ENCODE measurements at regions not wholly inside any gene's neighbourhood (a gene's known extent, or its start where the extent isn't known, plus 50 kb on each side); places are given as distances from the start of the nearest gene placed in this dataset.

DNA sequence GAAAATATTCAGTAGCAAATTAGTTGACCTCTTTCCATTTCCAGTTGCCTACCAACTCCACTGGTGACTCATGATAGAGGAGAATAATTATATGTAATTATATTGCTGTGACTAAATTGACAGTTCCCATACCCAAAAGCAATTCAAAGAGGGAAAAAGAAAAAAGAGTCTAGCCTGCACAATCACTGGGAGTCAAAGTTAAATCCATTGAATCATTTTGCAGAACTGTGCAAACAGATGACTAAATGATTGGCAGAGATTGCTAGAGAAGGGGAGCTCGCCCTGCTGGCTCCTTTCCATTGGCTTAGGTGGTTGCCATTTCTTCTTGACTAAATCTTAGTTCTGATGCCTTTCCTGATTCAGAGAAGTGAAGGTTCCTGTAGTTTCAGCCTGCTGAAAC is 1228.6 kb upstream of the SORCS1 start:
- TF ChIP-seq, protein P1, sequence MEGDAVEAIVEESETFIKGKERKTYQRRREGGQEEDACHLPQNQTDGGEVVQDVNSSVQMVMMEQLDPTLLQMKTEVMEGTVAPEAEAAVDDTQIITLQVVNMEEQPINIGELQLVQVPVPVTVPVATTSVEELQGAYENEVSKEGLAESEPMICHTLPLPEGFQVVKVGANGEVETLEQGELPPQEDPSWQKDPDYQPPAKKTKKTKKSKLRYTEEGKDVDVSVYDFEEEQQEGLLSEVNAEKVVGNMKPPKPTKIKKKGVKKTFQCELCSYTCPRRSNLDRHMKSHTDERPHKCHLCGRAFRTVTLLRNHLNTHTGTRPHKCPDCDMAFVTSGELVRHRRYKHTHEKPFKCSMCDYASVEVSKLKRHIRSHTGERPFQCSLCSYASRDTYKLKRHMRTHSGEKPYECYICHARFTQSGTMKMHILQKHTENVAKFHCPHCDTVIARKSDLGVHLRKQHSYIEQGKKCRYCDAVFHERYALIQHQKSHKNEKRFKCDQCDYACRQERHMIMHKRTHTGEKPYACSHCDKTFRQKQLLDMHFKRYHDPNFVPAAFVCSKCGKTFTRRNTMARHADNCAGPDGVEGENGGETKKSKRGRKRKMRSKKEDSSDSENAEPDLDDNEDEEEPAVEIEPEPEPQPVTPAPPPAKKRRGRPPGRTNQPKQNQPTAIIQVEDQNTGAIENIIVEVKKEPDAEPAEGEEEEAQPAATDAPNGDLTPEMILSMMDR (IDR thresholded peaks at IDR 0.05; ENCODE audit: insufficient read depth, low read length, missing control alignments), result no peak
- CTCF ChIA-PET, result no interaction called here
- POLR2A ChIA-PET, result no interaction called here
- DNase-seq (ENCODE audit: low read depth, low spot score), result no peak
- H3K4me3 ChIP-seq (ENCODE audit: low read depth, low read length), result no peak overlapping the region

DNA sequence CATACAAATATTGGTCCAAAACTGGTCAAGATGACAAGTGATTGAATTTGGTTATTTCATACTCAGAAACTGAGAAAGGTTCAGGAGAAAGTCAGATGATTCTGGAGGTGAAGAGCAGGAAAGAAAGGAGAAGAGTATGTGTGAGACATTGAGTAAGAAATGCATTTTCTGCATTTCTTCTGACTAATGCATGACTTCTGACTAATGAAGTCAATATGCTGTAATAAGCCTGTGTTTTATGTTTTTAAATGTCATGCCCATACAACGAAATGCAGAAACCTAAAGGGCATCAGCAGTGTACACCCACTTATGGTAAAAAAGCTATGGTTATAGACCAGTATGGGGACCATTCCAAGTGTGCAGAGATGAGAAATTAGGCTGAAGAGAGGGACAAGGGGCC is 1227.8 kb upstream of the SORCS1 start:
- POLR2A ChIA-PET, result no interaction called here
- CTCF ChIA-PET, result no interaction called here
- peak; percentile 34 for DNase-seq (ENCODE audit: low read depth, low spot score)
- no peak overlapping the region for H3K4me3 ChIP-seq (ENCODE audit: low read depth, low read length)
- TF ChIP-seq, protein P1 (IDR thresholded peaks at IDR 0.05; ENCODE audit: insufficient read depth, low read length, missing control alignments), result no peak

DNA sequence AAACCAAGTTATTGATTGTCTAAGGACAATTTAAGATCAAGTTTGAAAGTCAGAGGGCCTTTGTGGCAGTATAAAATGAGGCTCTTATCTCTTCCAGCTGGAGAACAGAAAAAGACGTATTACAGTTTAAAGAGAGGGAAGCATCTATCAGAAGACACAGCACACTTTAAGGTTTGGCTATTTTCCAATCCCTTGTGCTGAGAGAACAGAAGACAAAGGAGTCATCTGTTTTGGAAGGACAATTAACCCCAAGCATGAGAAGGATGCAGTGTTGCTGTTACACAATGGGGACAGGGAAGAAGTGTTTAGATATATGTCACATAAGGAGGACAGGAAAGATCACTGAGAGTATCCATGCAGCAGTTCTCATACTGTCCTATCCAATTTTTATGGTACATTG is 1224.2 kb upstream of the SORCS1 start:
- no peak for DNase-seq (ENCODE audit: low read depth, low spot score)
- no peak overlapping the region for H3K4me3 ChIP-seq (ENCODE audit: low read depth, low read length)
- POLR2A ChIA-PET, result no interaction called here
- TF ChIP-seq, protein P1 (IDR thresholded peaks at IDR 0.05; ENCODE audit: insufficient read depth, low read length, missing control alignments), result no peak
- CTCF ChIA-PET, result no interaction called here

DNA sequence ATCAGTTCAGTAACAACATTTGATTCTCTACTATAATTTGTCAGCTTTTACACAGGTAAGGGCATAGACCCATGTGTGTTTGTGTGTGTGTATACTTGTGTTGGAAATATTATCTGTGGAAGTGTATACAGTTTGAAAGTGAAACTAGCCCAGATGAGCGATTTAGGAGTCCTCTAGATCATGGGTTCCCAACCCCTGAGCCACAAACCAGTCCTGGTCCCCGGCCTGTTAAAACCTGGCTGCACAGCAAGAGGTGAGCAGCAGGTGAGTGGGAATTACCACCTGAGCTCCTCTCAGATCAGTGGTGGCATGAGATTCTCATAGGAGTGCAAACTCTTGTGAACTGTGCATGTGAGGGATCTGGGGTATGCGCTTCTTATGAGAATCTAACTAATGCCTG is 1221.5 kb upstream of the SORCS1 start:
- ChIA-PET POLR2A (no interaction called here), CTCF (no interaction called here)
- no peak overlapping the region for H3K4me3 ChIP-seq (ENCODE audit: low read depth, low read length)
- TF ChIP-seq, protein P1 (IDR thresholded peaks at IDR 0.05; ENCODE audit: insufficient read depth, low read length, missing control alignments), result no peak
- no peak for DNase-seq (ENCODE audit: low read depth, low spot score)

DNA sequence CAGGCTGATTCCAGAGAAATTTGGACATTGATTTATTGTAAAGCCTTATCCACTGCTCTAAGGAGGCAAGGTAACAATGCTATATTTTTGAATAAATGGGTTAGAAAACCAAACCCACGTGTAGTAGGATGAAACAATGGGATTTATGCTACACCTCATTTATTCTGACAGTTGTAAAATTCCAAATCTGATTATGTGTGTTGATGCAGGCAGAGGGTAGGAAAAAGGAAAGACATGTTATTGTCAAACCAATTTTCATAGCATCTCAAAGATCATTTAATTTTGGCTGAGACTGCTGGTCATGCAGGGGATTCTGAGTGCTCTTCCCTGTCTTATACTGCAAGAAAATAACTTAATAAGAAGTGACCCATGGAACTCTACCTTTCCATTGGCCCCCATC is 1219.9 kb upstream of the SORCS1 start:
- H3K4me3 ChIP-seq (ENCODE audit: low read depth, low read length), result no peak overlapping the region
- no peak for DNase-seq (ENCODE audit: low read depth, low spot score)
- POLR2A ChIA-PET, result no interaction called here
- TF ChIP-seq, protein P1 (IDR thresholded peaks at IDR 0.05; ENCODE audit: insufficient read depth, low read length, missing control alignments), result no peak
- CTCF ChIA-PET, result no interaction called here

DNA sequence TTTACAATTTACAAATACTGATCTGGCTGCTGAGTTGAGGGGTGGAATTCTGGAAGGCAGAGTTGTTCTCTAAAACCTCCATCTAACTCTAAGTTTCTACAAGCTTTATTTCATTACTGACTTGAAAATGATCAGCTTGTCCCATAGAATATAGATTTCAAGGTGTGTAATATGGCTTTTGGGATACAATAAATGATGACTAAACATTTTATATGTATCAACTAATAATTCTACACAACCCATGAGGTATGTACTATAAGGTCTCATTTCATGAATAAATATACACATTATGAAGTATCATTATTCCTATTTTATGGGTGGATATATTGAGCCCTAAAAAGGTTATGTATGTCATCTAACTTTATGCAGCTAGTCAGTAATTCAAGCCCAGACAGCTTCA is 1214.3 kb upstream of the SORCS1 start:
- POLR2A ChIA-PET, result no interaction called here
- CTCF ChIA-PET, result no interaction called here
- H3K4me3 ChIP-seq (ENCODE audit: low read depth, low read length), result no peak overlapping the region
- TF ChIP-seq, protein P1 (IDR thresholded peaks at IDR 0.05; ENCODE audit: insufficient read depth, low read length, missing control alignments), result no peak
- no peak for DNase-seq (ENCODE audit: low read depth, low spot score)

All from AG04449 (cell line).